GM10248 (cell line): ENCODE measurements at regions not wholly inside any gene's neighbourhood (a gene's known extent, or its start where the extent isn't known, plus 50 kb on each side); places are given as distances from the start of the nearest gene placed in this dataset.

Experiments used
- CTCF ChIA-PET: fragments of 300-600 bp; sonication (Branson Sonifier 250); formaldehyde crosslinking; extraction: SDS; loops from one replicate; lab custom pipeline; 2021; ENCODE audit warnings: antibody characterized with exemption; lab: Yijun Ruan, JAX
- POLR2A ChIA-PET: fragments of 350-650 bp; sonication (Branson Sonifier 250); formaldehyde crosslinking; extraction: SDS; loops from one replicate; lab custom pipeline; 2020; ENCODE audit warnings: antibody characterized with exemption; lab: Yijun Ruan, JAX
- DNase-seq: peaks from one replicate; pipeline ENCODE4 v3.0.0; 2012; ENCODE audit errors: extremely low spot score
- TF ChIP-seq, protein P1 (sequence below): IDR thresholded peaks from 2 replicates; pipeline ENCODE4 v1.5.1; 2012; ENCODE audit warnings: mild to moderate bottlenecking, low read depth; ENCODE audit errors: extremely low read depth, missing control alignments, control extremely low read depth

DNA sequence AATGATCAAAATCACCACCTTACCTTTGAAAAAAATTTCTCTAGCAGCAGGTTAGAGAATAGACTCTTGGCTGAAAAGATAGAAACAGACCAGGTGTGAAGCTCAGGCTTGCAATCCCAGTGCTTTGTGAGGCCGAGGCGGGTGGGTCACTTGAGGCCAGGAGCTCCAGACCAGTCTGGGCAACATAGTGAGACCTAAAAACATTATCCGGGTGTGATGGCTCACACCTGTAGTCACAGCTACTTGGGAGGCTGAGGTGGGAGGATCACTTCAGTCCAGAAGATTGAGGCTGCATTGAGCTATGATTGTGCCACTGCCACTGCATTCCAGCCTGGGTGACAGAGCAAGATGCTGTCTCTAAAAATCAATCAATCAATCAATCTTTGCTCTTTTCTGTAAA is 105.3 kb upstream of the TBX3 start:
- TF ChIP-seq, protein P1, sequence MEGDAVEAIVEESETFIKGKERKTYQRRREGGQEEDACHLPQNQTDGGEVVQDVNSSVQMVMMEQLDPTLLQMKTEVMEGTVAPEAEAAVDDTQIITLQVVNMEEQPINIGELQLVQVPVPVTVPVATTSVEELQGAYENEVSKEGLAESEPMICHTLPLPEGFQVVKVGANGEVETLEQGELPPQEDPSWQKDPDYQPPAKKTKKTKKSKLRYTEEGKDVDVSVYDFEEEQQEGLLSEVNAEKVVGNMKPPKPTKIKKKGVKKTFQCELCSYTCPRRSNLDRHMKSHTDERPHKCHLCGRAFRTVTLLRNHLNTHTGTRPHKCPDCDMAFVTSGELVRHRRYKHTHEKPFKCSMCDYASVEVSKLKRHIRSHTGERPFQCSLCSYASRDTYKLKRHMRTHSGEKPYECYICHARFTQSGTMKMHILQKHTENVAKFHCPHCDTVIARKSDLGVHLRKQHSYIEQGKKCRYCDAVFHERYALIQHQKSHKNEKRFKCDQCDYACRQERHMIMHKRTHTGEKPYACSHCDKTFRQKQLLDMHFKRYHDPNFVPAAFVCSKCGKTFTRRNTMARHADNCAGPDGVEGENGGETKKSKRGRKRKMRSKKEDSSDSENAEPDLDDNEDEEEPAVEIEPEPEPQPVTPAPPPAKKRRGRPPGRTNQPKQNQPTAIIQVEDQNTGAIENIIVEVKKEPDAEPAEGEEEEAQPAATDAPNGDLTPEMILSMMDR = no peak
- no peak for DNase-seq
- POLR2A ChIA-PET = no interaction called here
- CTCF ChIA-PET = interaction anchor here (1.2 kb wide), 1 partner anchor 10 kb away, joined by 4 read pairs; no protein-coding TSS in a partner anchor

DNA sequence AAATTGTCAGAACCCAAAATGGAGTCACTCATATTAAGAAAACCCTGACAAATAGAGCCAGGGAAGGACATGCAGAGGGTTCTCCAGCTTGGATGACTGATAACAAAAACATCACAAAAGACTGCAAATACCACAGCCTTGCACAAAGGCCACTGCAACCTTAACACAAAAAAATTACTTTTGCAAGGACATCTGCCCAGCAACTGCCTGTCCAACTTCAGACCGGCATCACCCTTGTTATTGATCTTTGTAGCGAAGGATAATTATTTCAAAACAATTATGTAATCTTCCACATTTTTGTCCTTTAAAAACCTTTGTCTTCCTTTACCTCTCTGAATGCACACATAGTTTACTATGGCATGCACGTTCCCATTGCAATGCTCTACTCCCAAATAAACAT is 100.6 kb upstream of the TBX3 start:
- ChIA-PET CTCF (interaction anchor here (1.6 kb wide), 1 partner anchor 12 kb away, joined by 3 read pairs; no protein-coding TSS in a partner anchor), POLR2A (no interaction called here)
- TF ChIP-seq, protein P1 = no peak
- DNase-seq = no peak

DNA sequence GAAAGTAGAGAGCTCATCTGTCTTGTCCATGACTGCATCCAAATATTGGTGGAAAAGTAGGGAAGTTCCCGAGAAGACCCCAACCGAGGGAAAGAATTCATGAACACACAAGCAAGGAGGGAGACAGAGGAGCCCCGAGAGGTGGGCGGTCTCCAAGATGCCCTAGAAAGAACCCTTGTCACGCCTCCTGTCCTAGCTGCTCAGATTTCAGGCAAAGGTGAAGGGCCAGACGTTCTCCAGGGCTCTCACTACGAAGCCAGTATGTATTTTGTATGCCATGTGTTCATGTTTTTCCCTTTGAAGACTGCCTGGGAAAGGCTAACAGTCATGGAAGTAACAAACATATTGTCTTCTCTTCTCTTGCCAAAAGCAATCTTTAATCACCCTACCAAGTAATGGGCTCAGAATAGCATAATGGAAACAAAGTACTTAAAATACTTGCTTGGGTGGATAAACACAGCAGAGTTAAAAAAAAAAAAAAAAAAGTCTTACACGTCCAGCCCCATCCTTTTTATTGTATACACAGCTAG is 99.2 kb upstream of the TBX3 start:
- CTCF ChIA-PET = interaction anchor here (1.6 kb wide), 1 partner anchor 14 kb away, joined by 3 read pairs; no protein-coding TSS in a partner anchor
- POLR2A ChIA-PET = no interaction called here
- DNase-seq = no peak
- TF ChIP-seq, protein P1 = no peak

DNA sequence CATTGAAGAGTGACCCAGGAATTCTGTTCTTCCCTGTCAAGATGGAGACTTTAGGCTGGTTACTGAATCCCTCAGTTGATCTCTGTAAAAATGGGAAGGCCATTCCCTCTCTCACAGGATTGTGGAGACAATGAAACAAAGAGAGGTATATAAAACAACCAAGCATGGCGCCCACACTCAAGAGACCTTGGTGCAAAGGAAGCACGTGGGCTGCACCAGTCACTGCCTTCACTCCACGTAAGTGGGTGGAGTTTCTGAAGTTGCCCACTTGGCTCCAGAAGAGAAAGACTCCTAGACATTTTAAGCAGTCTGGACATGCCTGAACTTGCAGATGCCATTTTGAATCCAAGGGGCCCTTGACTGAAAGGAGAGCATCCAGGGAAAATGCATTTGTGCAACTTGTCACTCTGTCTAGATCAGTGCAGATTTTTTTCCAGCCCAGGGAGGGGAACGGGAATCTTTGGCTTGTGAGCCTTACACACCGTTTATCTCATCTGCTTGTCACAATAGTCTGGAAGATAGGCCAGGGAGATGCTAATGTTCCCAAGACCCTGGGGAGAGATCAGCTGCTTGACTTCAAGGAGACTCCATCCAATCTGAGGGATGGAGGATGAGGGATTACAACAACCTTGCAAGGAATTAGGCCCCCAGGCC is 96.9 kb upstream of the TBX3 start:
- ChIA-PET POLR2A (no interaction called here), CTCF (no interaction called here)
- DNase-seq = no peak
- TF ChIP-seq, protein P1 = no peak

DNA sequence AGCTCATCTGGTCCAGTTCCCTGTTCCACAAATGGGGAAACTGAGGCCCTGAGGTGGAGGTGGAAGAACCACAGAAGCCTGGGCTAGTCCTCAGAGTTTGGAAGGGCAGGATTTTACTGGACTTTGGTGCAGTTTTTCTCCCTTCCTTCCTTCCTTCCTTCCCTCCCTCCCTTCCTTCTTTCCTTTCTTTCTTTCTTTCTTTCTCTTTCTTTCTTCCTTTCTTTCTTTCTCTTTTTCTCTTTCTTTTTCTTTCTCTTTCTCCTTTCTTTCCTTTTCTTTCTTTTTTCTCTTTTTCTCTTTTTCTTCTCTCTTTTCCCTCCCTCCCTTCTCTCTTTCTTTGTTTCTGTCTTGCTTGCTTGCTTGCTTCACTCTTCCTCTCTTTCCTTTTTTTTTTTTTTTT is 95.7 kb upstream of the TBX3 start:
- CTCF ChIA-PET = no interaction called here
- POLR2A ChIA-PET = no interaction called here
- TF ChIP-seq, protein P1 = no peak
- no peak for DNase-seq

DNA sequence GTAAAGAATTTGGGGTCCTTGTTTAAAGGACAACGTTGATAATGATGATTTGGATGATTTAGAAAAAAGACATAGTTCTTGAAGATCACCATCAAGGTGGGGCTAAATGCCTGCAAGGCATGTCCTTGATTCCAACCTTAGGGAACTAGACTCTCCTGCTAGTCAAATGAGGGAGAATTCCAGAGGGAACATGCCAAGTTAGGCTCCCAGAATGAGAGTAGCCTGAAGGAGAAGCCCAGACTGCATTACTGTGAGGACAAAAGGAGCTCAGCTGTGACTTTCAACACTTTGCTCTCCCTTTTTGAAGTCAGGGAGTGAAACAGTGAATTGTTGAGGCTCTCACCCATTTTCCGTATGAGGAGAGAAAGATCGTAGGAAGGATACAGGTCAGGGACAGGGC is 95.2 kb upstream of the TBX3 start:
- CTCF ChIA-PET = no interaction called here
- POLR2A ChIA-PET = no interaction called here
- DNase-seq = no peak
- TF ChIP-seq, protein P1 = no peak
